Stimulated activated CD4-positive, alpha-beta T cell treated with anti-CD3 and anti-CD28 coated beads, Interleukin-4, amount 100 ng/mL, for 4 hours (primary cell): ENCODE measurements at regions not wholly inside any gene's neighbourhood (a gene's known extent, or its start where the extent isn't known, plus 50 kb on each side); places are given as distances from the start of the nearest gene placed in this dataset.

Experiments used
- DNase-seq, 2 experiments: peaks; one replicate each; pipeline ENCODE4 v3.0.0-alpha.2; 2020

DNA sequence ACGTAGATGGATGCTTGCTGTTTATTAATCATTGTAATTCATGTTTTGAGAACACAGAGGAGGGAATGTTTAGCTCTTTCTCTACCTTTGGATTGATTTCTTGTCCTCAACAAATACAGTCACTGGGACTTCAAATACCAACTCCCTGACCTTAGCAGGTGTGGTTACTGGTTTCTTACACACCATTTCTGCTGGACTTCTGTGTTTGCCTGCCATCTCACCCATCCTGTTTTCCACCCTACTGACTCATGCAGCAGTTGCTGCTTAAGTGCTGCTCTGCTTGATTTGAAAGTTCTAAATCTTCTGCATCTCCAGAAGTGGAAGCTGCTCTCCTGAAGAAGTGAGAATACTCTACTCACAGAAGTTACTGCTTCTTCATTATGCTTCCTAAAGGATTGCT, 170.3 kb downstream of the ZPLD1 start:
- no peak for DNase-seq

- DNase-seq: no peak
Observed at GRCh38 chr3:102608875-102609274, 174.1 kb downstream of the ZPLD1 start.

DNA sequence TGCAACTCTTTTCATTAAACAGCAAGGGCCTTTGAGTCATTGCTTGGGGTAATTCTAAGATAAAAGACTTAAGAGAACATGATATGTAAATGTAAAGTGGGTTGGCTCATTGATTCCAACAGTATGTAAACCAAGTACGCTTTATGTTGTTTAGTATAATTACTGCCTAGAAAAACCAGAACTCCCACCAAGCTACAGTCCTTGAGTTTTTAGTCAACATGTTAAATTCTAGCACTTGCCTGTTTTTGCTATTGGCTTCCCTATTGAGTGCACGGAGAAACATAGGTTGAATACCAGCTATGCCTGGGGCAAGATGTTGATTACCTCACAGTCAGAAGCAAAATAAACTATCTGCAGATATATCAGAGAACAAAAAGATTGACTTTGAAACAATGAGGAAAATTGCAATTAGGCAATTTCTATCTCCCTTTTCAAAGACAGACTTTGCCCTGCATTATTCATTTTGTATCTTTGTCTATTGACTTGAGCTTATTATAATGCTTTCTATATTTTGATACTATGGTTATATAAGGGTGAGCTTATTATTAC, 179.3 kb downstream of the ZPLD1 start:
- DNase-seq: no peak

GRCh38 chr3:102614585-102614984, 179.8 kb downstream of the ZPLD1 start:
- no peak for DNase-seq

GRCh38 chr3:102617381-102617780, 182.6 kb downstream of the ZPLD1 start:
- no peak for DNase-seq

GRCh38 chr3:102619361-102619760, 184.5 kb downstream of the ZPLD1 start:
- DNase-seq: no peak

DNA sequence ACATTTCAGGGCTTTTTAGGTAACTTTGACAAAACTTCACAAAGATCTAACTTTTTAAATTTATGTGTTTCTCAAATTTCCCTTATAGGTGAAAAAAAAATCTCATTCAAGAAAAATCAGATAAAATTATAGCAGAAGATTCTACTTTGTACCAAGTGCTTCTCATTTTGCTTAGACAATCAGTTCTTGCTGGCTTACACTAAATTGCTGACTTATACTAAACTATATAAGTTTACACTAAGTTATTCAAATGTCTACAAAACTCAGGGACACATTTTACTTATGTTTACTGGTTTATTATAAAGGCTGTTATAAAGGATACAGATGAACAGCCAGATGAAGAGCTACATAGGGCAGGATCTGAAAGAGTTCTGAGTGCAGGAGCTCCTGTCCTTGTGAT, 195.1 kb downstream of the ZPLD1 start:
- no peak for DNase-seq

GRCh38 chr3:102630531-102630930, 195.7 kb downstream of the ZPLD1 start:
- DNase-seq: no peak

DNA sequence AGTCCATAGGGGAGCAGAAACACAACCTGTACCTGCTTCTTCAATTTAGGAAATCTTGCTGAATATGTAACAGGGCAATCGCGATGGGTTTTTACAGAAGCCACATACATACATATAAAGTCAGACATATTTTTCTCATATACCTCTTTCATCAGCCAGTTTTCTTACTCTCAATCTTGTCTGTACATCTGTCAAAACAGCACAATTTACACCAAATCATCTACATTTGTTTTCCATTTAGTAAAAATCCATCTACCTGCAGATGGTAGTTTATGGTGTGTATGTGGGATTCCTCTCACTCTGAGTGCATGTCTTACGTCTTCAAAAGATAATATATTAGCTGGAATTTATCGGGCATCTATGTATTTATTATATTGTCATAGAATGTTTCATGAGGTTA, 208.7 kb downstream of the ZPLD1 start:
- DNase-seq: no peak

DNA sequence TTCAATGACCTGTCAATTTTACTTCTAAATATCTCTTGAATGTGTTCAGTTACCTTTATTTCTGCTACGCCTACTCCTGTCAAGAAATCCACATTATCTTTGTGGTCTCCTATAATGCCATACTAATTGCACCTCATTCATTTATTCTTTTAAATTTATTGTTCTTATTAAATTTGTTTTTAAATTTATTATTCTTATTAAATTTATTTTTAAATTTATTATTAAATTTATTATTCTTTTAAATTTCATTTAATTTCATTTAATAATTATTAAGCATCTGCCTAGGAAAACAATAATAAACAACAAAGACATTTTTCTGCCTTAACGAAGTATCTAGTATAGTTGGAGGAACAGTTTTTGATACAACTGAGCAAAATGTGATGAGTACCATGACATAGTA, 211.7 kb downstream of the ZPLD1 start:
- DNase-seq: no peak

DNA sequence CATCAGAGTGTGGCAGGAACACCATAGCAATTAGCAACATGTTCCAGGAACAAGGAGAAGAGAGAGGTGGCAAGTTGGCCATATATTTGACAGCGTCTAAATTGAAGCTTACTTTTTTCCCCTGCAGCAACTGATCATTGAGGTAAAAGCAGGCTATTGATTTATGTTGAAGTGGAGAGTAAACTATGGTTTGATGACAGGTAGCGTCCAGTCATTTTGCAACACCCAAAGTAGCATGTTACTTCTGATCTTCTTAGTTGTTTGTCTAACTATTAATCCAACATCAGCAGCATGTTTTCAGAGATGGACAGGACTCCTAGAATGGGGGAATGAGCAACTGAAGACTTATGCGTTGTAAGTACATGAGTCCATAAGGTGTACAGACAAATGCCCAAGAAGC, 225.8 kb downstream of the ZPLD1 start:
- DNase-seq: no peak

- no peak for DNase-seq
Observed at GRCh38 chr3:102661707-102662497, 227.1 kb downstream of the ZPLD1 start.

DNA sequence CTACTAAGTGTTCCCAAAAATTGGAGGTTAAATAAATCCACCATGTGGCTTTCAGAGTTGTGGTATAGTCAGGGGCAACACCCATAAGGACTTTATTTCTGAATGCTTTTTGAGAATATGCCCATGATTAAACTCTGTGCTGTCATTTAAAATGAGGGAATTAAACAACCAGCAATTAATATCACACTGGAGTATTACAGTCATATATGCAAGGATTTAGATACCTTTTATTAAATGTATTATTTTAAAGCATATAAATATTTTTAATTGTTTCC, 227.6 kb downstream of the ZPLD1 start:
- DNase-seq: no peak

DNA sequence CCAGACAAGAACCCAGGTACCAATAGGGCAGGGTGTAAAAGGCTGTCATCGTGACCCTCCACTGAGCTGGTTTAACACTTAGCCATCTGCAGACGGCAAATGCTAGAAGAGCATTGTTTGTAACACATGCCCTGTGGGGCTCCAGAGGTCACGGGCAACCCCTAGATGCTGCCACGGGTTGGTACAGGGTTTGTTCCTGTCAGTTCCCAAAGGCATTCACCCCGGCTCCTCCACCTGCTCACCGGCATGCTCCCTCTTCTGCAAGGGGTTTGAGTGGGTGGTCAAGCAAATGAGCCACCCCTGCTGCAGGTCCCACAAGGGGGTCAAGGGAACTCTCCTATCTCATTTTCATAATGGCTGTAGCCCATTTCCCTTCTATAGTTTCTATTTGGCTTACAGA, 229.3 kb downstream of the ZPLD1 start:
- DNase-seq: no peak

- DNase-seq: no peak
Observed at GRCh38 chr3:102665183-102665582, 230.4 kb downstream of the ZPLD1 start.

- DNase-seq: no peak
Observed at GRCh38 chr3:102668247-102668646, 233.4 kb downstream of the ZPLD1 start.

GRCh38 chr3:102670986-102671385, 236.2 kb downstream of the ZPLD1 start:
- no peak for DNase-seq

DNA sequence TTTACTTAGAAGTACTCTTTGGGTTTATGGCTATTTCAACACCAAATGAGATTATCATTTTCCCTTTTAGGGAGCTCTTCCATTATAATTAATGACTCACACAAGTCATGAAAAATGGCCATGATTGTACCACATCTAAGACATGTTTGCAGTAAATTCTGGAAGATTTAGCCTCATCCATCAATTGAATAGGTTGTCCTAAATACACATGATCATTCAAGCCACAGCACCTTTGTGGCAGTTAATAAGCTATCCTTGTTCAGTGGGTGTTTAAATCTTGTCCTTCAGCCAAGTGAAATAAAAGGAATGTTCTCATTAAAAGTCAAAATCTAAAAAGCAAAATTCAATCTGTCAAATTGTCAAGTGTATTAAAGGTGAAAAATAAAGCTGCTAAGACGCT, 237.5 kb downstream of the ZPLD1 start:
- no peak for DNase-seq

DNA sequence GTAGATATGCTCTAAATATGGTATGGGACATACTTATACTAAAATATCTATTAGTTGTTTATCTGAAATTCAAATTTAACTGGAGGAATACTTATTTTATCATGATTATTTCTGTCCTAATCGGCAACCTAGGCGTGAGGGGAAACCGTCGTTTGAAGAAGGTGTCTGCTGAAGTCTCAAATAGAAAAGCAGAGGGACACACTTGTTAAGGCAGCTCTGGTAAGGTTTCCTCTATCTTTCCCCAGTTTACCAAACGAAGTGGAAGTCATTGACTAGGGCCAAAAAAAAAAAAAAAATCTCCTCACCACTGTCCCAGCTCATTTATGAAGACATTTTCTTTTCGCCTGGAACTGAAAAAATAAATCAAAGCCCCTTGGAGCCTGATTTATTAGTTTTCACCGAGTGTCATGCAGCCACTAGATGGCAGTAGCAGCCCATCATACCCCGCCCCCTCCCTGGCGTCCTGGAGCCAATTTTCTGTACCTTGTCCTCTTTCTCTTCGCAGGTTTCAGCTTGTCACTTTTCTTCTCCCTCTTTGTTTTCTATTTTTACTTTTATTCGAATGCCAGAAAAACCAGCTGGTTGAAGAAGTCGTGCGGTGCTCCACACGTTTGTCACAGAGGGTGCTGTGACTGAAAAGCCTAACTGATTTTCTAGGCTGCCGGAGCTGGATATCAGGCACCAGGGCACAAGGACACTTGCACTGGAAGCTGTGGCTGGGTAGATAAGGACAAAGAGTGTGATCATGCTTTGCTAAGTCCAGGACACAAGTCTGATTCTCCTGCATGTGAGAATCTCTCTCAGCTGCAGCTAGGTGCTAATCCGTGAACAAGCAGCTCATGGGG, 238.7 kb downstream of the ZPLD1 start:
- DNase-seq: peak; percentile 29 to 53

DNA sequence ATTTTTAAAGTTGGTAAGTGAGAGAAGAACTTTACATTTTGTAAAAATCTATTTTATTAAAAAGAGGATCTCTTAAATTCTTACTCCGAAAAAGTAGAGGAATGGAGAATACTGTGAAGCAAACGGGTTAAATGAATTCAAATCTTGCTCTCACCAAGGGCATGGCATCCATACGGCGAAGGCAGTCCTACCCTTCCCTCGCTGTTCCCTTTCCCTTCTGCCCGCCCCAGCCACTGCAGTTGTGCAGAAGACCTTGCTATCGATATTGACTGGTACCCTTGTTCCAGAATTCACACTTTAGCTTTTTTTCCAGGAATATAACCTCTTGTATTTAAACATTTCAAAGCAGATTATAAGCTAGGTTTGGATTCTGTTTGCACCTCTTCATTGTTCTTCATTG, 239.5 kb downstream of the ZPLD1 start:
- no peak for DNase-seq

- DNase-seq: no peak
Observed at GRCh38 chr3:102676424-102676823, 241.6 kb downstream of the ZPLD1 start.

GRCh38 chr3:102682741-102683140, 247.9 kb downstream of the ZPLD1 start:
- no peak for DNase-seq

- no peak for DNase-seq
Observed at GRCh38 chr3:102686792-102687191, 252.0 kb downstream of the ZPLD1 start.

GRCh38 chr3:102687851-102688555, 253.2 kb downstream of the ZPLD1 start:
- no peak for DNase-seq
